ENCODE measurements at regions not wholly inside any gene's neighbourhood (a gene's known extent, or its start where the extent isn't known, plus 50 kb on each side); places are given as distances from the start of the nearest gene placed in this dataset.

- TF ChIP-seq CTCF (IDR thresholded peaks at IDR 0.05) = no peak
- TF ChIP-seq POLR2A (IDR thresholded peaks at IDR 0.05) = no peak
These were observed 249.4 kb downstream of the PLPP3 start for GRCh38 chr1:56329970-56330369.

Measured in lower leg skin (tissue), 3 donors.